ENCODE measurements at regions not wholly inside any gene's neighbourhood (a gene's known extent, or its start where the extent isn't known, plus 50 kb on each side); places are given as distances from the start of the nearest gene placed in this dataset.

DNA sequence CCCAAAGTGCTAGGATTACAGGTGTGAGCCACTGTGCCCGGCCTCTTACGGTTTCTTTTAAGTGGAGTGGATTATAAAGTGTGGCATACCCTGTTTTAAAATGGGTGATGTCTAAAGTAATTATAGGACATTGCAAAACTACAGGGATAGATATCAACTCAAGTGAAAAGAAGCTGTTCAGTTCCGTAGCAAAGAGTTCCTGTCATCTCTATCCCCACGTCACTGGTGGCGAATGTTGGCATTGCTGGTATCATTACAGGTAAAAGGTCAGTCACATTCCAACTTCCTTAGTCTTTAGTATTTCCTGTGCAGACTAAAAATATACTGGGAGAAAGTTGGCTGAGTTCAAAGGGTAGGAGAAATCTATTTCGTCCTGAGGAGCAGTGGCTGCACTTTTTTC lies 95.6 kb upstream of the SLC38A2 start:
- TF ChIP-seq, protein P1, sequence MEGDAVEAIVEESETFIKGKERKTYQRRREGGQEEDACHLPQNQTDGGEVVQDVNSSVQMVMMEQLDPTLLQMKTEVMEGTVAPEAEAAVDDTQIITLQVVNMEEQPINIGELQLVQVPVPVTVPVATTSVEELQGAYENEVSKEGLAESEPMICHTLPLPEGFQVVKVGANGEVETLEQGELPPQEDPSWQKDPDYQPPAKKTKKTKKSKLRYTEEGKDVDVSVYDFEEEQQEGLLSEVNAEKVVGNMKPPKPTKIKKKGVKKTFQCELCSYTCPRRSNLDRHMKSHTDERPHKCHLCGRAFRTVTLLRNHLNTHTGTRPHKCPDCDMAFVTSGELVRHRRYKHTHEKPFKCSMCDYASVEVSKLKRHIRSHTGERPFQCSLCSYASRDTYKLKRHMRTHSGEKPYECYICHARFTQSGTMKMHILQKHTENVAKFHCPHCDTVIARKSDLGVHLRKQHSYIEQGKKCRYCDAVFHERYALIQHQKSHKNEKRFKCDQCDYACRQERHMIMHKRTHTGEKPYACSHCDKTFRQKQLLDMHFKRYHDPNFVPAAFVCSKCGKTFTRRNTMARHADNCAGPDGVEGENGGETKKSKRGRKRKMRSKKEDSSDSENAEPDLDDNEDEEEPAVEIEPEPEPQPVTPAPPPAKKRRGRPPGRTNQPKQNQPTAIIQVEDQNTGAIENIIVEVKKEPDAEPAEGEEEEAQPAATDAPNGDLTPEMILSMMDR (IDR thresholded peaks at IDR 0.05; ENCODE audit: extremely low read depth, insufficient read depth, missing control alignments): no peak
- in situ Hi-C loops (cut with MboI; ENCODE audit: low pct_unique_long_range_greater_than_20kb, low sequenced_read_pairs, unreplicated experiment): no loop called here
- DNase-seq (ENCODE audit: low spot score): no peak

GRCh38 chr12:46465307-46465706 lies 92.7 kb upstream of the SLC38A2 start:
- TF ChIP-seq, protein P1 (IDR thresholded peaks at IDR 0.05; ENCODE audit: extremely low read depth, insufficient read depth, missing control alignments): no peak

DNA sequence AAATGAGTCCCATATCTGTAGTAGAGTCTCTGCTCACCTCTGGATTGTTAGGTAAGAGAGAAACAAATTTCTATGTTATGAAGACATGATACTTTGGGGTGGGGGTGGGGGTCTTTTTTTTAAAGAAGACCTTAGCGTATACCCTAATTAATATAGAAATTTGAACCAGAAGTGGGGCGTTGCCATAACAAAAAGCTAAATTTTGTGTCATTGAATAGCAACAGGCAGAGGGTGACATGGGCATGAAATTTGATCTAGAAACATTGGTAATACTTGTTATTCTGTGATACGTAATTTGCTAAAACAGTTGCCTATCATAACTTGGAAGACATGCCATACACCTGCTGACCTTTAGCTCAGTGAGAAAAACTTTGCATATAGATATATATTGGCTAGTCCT lies 92.3 kb upstream of the SLC38A2 start:
- no peak for DNase-seq (ENCODE audit: low spot score)
- TF ChIP-seq, protein P1 (IDR thresholded peaks at IDR 0.05; ENCODE audit: extremely low read depth, insufficient read depth, missing control alignments): no peak
- in situ Hi-C loops (cut with MboI; ENCODE audit: low pct_unique_long_range_greater_than_20kb, low sequenced_read_pairs, unreplicated experiment): no loop called here

More at GRCh38 chr12:46465307-46465706, 92.7 kb upstream of the SLC38A2 start:
- DNase-seq (ENCODE audit: low spot score): no peak
- in situ Hi-C loops (cut with MboI; ENCODE audit: low pct_unique_long_range_greater_than_20kb, low sequenced_read_pairs, unreplicated experiment): no loop called here

DNA sequence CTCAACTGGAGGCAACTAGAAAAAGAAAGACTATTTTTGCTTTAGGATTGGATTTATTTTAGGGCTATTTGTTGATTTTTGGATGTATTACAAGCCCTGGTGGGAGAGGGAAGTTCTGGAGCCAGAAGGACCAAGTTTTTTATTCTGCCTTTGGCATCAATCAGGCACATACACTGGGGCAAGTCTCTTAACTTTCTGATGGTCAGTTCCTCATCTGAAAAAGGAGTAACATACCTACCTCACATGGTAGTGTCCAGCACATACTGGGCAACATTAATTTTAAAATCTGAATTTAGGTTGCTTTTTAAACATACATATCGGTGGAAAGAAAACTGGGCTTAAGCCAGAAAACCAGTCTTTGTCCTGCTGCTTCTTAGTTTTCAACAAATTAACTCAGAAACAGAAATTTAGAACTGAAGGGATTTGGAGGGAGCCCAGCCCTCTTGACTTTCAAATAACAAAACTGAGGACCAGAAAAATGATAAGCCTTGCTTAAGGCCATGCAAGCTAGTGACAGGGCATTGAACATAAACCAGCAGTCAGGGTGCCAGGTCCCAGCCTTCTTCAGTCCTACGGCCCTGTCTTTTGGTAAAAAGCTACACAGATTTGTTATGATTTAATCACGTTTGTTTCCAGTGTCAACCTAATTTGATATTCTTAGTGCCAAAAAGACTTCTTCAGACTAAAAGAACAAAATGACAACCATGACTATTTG lies 90.2 kb upstream of the SLC38A2 start:
- DNase-seq (ENCODE audit: low spot score): no peak
- in situ Hi-C loops (cut with MboI; ENCODE audit: low pct_unique_long_range_greater_than_20kb, low sequenced_read_pairs, unreplicated experiment): no loop called here
- TF ChIP-seq, protein P1 (IDR thresholded peaks at IDR 0.05; ENCODE audit: extremely low read depth, insufficient read depth, missing control alignments): no peak

DNA sequence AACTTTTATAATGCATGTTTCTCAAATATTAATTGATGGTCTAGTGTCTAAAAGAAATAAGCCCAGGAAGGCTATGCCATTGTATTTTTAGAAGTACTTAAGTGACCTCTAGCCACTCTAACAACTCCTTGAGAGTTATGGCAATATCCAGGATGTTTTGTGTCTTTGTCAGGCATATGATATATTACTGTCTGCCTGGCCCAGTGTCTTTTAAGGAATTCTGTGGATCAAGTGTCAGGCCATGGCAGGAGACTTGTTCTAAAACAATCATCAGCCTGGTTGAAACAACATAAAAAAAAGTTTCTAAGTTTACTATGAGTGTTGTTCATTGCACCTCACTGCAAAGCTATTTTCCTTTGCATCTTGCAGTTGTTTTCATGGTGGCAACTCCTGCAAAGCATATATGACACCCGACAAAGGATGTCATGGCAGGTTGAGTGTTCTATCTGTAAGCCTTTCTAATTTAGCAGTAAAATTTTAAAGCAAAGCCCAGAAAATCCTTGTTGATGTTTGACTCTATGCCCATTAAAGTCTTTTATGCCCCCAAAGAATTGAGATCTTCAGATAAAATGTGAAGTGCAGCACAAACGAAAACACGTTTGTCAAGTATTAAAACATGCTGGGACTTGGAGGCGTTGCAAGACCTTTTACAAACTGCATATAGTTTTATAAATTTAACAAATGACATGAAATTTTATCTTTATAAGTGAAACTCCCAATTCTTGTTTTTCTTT lies 89.5 kb upstream of the SLC38A2 start:
- no peak for DNase-seq (ENCODE audit: low spot score)
- TF ChIP-seq, protein P1 (IDR thresholded peaks at IDR 0.05; ENCODE audit: extremely low read depth, insufficient read depth, missing control alignments): no peak
- in situ Hi-C loops (cut with MboI; ENCODE audit: low pct_unique_long_range_greater_than_20kb, low sequenced_read_pairs, unreplicated experiment): no loop called here

DNA sequence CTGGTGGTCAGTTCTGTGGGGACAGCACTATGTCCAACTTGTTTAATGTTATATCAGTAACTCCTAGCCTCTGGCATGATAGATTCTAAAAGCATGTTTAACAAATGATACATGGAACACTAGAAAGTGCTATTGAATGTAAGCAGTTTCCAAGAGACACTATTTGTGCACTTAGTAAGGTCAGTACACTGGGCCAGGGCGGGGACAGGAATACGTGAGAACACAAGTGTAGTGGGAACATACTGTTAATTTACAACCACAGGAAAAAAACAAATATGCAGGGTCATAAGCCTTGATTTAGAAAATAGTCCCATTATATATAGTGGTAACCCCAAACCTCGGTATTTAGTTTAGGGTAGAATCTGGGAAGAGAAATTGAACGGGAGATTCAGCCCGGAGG lies 88.9 kb upstream of the SLC38A2 start:
- DNase-seq (ENCODE audit: low spot score): no peak
- TF ChIP-seq, protein P1 (IDR thresholded peaks at IDR 0.05; ENCODE audit: extremely low read depth, insufficient read depth, missing control alignments): no peak
- in situ Hi-C loops (cut with MboI; ENCODE audit: low pct_unique_long_range_greater_than_20kb, low sequenced_read_pairs, unreplicated experiment): no loop called here

Data from GM13977 (cell line).